GM12875 (cell line): ENCODE measurements at regions not wholly inside any gene's neighbourhood (a gene's known extent, or its start where the extent isn't known, plus 50 kb on each side); places are given as distances from the start of the nearest gene placed in this dataset.

Source experiments
- H3K4me3 ChIP-seq: one replicate; pipeline ENCODE4 v1.5.1; 2011; ENCODE audit warnings: low read depth, low read length, control low read depth
- CTCF ChIP-seq: IDR thresholded peaks from 2 replicates; pipeline ENCODE4 v1.5.1; 2011; ENCODE audit warnings: low read depth, mild to moderate bottlenecking, control low read depth, inconsistent platforms, low read length, moderate library complexity, borderline replicate concordance; ENCODE audit not compliant: insufficient read depth

- TF ChIP-seq CTCF: no peak
Measured at GRCh38 chr4:104263100-104263499, 231.6 kb downstream of the CXXC4 start.

DNA sequence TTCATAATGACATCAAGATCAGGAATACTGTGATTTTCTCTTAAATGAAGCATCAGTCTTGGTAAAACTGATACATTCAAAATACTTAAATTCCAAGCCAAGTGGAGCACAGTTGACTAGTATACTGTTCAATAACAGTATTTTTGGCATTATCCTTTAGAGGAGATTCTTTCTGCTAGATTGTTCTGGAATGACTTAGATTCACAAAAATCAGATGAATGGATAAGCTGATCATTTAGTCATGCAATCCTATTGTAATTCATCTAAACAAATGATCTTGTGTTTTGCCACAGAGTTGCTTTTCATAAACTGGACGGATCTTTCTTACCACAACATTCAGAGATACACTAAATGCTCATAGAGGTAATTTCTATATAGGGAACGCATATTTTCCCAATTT is 232.0 kb downstream of the CXXC4 start:
- H3K4me3 ChIP-seq: no peak overlapping the region
- TF ChIP-seq CTCF: no peak

More at GRCh38 chr4:104263100-104263499, 231.6 kb downstream of the CXXC4 start:
- no peak overlapping the region for H3K4me3 ChIP-seq

DNA sequence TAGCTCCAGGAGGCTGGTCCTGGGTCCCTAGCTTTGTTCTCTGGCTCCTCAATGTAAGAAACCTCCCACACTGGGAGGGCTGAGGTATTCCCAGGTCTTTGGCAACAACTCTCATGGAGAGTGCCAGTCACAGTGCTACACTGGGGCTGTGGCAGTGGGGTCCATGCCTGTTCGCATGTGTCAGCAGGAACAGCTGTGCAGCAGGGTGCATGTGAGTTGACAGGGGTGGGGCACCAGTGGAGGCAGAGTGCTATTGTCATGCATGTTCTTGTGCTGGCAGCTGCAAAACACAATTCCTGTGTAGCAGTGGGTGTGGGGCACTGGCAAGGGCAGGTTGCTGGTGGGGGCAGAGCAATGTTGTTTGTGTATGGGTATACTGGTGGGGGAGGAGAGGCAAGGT is 246.0 kb downstream of the CXXC4 start:
- no peak for TF ChIP-seq CTCF
- H3K4me3 ChIP-seq: no peak overlapping the region

- no peak for TF ChIP-seq CTCF
- no peak overlapping the region for H3K4me3 ChIP-seq
Measured at GRCh38 chr4:104235967-104236366, 258.7 kb downstream of the CXXC4 start.

GRCh38 chr4:104217526-104217925 is 277.2 kb downstream of the CXXC4 start:
- no peak for TF ChIP-seq CTCF
- no peak overlapping the region for H3K4me3 ChIP-seq

GRCh38 chr4:104211657-104212056 is 283.0 kb downstream of the CXXC4 start:
- no peak overlapping the region for H3K4me3 ChIP-seq
- no peak for TF ChIP-seq CTCF

- TF ChIP-seq CTCF: no peak
- H3K4me3 ChIP-seq: no peak overlapping the region
Measured at GRCh38 chr4:104210420-104210819, 284.3 kb downstream of the CXXC4 start.
